Common myeloid progenitor, CD34-positive (primary cell): ENCODE measurements at regions not wholly inside any gene's neighbourhood (a gene's known extent, or its start where the extent isn't known, plus 50 kb on each side); places are given as distances from the start of the nearest gene placed in this dataset.

ENCODE experiments used
- CTCF ChIA-PET: fragments of 350-600 bp; sonication (Branson Sonifier 250); formaldehyde crosslinking; loops from one replicate; lab custom pipeline; 2021; ENCODE audit warnings: antibody characterized with exemption; lab: Charles Lee
- POLR2A ChIA-PET: fragments of 350-600 bp; sonication (Branson Sonifier 250); formaldehyde crosslinking; loops from one replicate; lab custom pipeline; 2021; ENCODE audit warnings: antibody characterized with exemption; lab: Charles Lee
- DNase-seq, 3 donors: peaks; one replicate each; pipeline versions ENCODE4 v3.0.0 to v3.0.0-alpha.2; 2013
- H3K27ac ChIP-seq, 2 experiments: 1 replicate in 1 of 2; 2 replicates in 1 of 2; pipeline ENCODE4 v1.7.0; 2013; ENCODE audit warnings: inconsistent platforms in 2 of 2, low read length in 2 of 2, mild to moderate bottlenecking in 2 of 2, low read depth in 1 of 2, moderate library complexity in 1 of 2; ENCODE audit not compliant: severe bottlenecking in 2 of 2, insufficient read depth in 1 of 2, poor library complexity in 1 of 2
- H3K27me3 ChIP-seq, 5 experiments: replicated peaks in 2 of 5; 1 replicate in 3 of 5; 2 replicates in 2 of 5; pipeline versions ENCODE4 v1.6.1 to v1.7.0; 2013; ENCODE audit warnings: low read length in 4 of 5, mild to moderate bottlenecking in 2 of 5, moderate library complexity in 2 of 5, inconsistent platforms in 1 of 5; ENCODE audit not compliant: insufficient read depth in 5 of 5, control insufficient read depth in 4 of 5
- H3K36me3 ChIP-seq, 4 experiments: 1 replicate in 2 of 4; 2 replicates in 2 of 4; pipeline versions ENCODE4 v1.6.1 to v1.7.0; 2013; ENCODE audit warnings: low read length in 3 of 4, control low read depth in 1 of 4, mild to moderate bottlenecking in 1 of 4; ENCODE audit not compliant: control insufficient read depth in 4 of 4, insufficient read depth in 4 of 4
- H3K4me1 ChIP-seq, 4 experiments: 1 replicate in 3 of 4; 2 replicates in 1 of 4; pipeline versions ENCODE4 v1.6.1 to v1.7.1; 2013; ENCODE audit warnings: low read length in 3 of 4, mild to moderate bottlenecking in 3 of 4, control low read depth in 1 of 4, inconsistent platforms in 1 of 4, moderate library complexity in 1 of 4; ENCODE audit not compliant: control insufficient read depth in 4 of 4, insufficient read depth in 4 of 4; ENCODE audit errors: control extremely low read depth in 1 of 4
- H3K4me3 ChIP-seq, 7 experiments: 1 replicate in 4 of 7; 2 replicates in 3 of 7; pipeline versions ENCODE4 v1.5.1 to v1.7.0; 2013; ENCODE audit warnings: mild to moderate bottlenecking in 7 of 7, low read length in 6 of 7, moderate library complexity in 6 of 7, inconsistent platforms in 2 of 7, low read depth in 2 of 7, control low read depth in 1 of 7; ENCODE audit not compliant: insufficient read depth in 4 of 7, control insufficient read depth in 1 of 7; ENCODE audit errors: extremely low read depth in 1 of 7
- H3K9me3 ChIP-seq, 5 experiments: 1 replicate in 4 of 5; 2 replicates in 1 of 5; pipeline versions ENCODE4 v1.6.1 to v1.7.1; 2013; ENCODE audit warnings: low read length in 4 of 5, mild to moderate bottlenecking in 2 of 5, inconsistent platforms in 1 of 5, low read depth in 1 of 5, moderate library complexity in 1 of 5; ENCODE audit not compliant: control insufficient read depth in 4 of 5, insufficient read depth in 2 of 5; ENCODE audit errors: control extremely low read depth in 1 of 5
- WGBS: methylation state at CpG from one replicate; pipeline ENCODE4 v1.1.5; 2013; ENCODE audit not compliant: insufficient coverage; 5-methylcytosine and 5-hydroxymethylcytosine counted together

DNA sequence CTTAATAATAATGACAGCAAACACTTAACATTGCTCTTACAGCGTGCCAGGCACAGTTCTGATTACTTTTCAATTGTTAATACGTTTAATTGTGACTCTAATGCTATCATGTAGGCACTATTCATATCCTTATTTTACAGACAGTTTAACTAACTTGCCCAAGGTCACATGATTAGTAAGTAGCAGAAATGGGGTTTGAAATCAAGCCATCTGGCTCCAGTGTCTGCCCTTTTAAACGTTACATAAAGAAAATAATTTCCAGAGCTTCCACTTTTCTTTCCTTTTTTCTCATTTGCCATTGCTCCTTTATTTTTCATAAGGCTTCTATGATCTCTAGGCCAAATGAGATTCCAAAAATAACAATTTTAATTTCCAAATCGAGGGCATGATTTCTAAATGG, 50.6 kb upstream of the IKZF2 start:
- Histone ChIP-seq H3K36me3 (no peaks in the 10 kb centered on the region), H3K27ac (no peak overlapping the region), H3K4me1 (no peaks in the 10 kb centered on the region), H3K4me3 (no peak overlapping the region), H3K27me3 (no peaks in the 10 kb centered on the region), H3K9me3 (no peaks in the 10 kb centered on the region)
- no peak for DNase-seq
- CTCF ChIA-PET: no interaction called here
- 50% methylated on average over 1 of the region's 4 CpGs for WGBS
- POLR2A ChIA-PET: no interaction called here

DNA sequence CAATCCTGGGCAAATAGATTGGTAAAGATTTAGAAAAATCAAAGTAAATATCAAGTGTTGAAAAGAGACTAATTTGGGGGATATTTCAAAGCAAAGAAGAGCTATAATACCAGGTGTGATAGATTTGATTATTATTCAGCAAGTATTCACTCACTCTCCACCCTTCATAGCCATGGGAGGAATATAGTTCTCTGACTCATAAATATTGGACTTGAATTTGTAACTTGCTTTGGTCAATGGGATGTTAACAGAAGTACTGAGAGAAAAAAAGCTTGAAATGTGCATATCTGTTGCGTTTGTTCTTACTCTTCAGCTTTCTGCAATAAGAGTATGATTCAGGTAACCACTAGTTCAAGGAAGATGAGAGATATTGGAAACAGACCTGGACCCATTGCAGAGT, 54.5 kb upstream of the IKZF2 start:
- no peak overlapping the region for H3K27ac ChIP-seq
- no peaks in the 10 kb centered on the region for H3K27me3 ChIP-seq
- H3K9me3 ChIP-seq: no peaks in the 10 kb centered on the region
- no peak for DNase-seq
- no peaks in the 10 kb centered on the region for H3K36me3 ChIP-seq
- no peaks in the 10 kb centered on the region for H3K4me1 ChIP-seq
- CTCF ChIA-PET: no interaction called here
- H3K4me3 ChIP-seq: no peak overlapping the region
- POLR2A ChIA-PET: no interaction called here
- WGBS: 100% methylated on average over 1 of the region's 1 CpG

DNA sequence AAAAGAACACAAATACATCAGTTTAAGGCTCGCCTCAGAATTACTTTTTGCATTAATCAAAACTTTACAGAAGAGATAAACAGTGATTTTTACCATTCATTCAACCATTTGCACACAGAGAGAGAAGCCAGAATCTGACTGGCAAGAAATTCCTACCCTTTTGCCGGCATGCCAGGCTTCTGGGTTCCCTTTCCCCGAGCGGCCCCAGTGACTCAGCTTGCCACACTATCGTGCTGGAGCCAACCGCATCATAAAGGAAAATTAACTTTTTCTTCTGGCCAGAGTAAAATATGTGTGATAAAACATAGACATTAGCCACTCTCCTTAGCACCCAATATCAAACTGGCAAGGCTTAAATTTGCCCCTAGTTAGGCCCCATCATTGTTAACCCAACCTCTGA, 61.8 kb upstream of the IKZF2 start:
- WGBS: no CpG with 5 or more reads among the region's 6 CpGs
- no peaks in the 10 kb centered on the region for H3K9me3 ChIP-seq
- H3K36me3 ChIP-seq: no peaks in the 10 kb centered on the region
- no peak for DNase-seq
- no peak overlapping the region for H3K27ac ChIP-seq
- no peak overlapping the region for H3K4me3 ChIP-seq
- ChIA-PET CTCF (no interaction called here), POLR2A (no interaction called here)
- H3K4me1 ChIP-seq: no peaks in the 10 kb centered on the region
- no peaks in the 10 kb centered on the region for H3K27me3 ChIP-seq

DNA sequence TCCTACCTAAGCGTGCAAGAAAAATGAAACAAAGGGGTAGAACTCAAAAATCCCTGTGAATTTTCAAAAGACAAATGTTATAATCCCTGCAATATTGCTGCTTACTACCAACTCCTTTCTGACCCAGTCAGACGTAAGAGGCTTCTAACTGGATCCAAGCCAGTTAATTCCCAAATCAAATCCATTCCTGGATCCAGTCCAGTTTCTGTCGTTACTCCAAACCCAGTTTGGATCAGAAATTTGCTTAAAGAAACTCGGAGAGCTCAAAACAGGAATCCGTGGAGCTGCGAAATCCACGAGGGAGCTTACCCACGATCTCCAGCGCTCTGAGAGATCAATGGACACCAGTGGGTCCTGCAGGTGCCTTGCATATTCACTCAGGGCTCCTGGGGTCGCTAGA, 62.8 kb upstream of the IKZF2 start:
- ChIA-PET POLR2A (no interaction called here), CTCF (interaction anchor here (0.9 to 1.0 kb wide), 2 partner anchors 10 to 847 kb away, joined by 3 read pairs; no protein-coding TSS in a partner anchor)
- H3K9me3 ChIP-seq: no peaks in the 10 kb centered on the region
- H3K36me3 ChIP-seq: no peaks in the 10 kb centered on the region
- no peaks in the 10 kb centered on the region for H3K27me3 ChIP-seq
- no peak overlapping the region for H3K4me3 ChIP-seq
- H3K27ac ChIP-seq: no peak overlapping the region
- WGBS: 92% methylated on average over 9 of the region's 10 CpGs
- H3K4me1 ChIP-seq: no peaks in the 10 kb centered on the region
- no peak for DNase-seq

DNA sequence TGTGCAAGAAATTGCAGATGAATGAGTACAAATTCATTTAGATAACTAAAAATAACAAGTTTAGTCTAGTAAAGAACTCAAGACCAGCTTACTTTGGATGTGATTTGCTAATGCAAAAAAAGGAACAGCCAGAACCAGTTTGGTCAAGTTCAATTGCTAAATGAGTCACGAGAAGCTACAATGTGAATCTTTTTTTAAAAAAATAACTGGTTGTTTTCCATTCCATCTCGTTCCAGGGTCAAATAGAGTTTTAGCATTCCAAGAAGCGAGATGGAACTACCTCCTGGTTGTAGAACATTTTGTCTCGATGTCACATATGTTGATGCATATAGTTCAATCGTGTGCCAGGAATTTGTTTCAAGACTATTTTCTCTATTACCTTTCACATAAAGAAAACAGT, 65.0 kb upstream of the IKZF2 start:
- Histone ChIP-seq H3K27ac (no peak overlapping the region), H3K4me3 (no peak overlapping the region), H3K4me1 (no peaks in the 10 kb centered on the region), H3K36me3 (no peaks in the 10 kb centered on the region), H3K9me3 (no peaks in the 10 kb centered on the region), H3K27me3 (no peaks in the 10 kb centered on the region)
- POLR2A ChIA-PET: no interaction called here
- WGBS: 86% methylated on average over 3 of the region's 5 CpGs
- DNase-seq: no peak
- CTCF ChIA-PET: interaction anchor here (1.7 kb wide), 1 partner anchor 37 kb away, joined by 3 read pairs; no protein-coding TSS in a partner anchor

DNA sequence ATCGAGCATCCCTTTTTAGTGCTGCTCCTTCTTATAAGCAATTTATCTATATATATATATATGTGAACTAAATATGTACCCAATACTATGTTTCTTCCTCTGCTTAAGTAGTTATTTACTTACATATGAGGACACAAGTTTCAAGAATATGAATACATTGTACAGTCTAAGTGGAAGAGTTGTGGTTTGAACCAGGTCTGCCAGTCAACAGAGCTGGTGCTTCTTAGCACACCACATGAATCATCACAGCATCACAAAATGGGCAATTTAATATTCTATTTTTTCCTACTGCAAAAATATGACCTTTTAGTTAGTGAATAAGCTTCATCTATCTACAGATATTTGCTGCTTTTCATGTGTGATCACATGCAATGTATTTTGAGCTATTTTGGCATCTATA, 64.4 kb upstream of the SPAG16 start:
- CTCF ChIA-PET: no interaction called here
- WGBS: no CpG with 5 or more reads among the region's 1 CpG

DNA sequence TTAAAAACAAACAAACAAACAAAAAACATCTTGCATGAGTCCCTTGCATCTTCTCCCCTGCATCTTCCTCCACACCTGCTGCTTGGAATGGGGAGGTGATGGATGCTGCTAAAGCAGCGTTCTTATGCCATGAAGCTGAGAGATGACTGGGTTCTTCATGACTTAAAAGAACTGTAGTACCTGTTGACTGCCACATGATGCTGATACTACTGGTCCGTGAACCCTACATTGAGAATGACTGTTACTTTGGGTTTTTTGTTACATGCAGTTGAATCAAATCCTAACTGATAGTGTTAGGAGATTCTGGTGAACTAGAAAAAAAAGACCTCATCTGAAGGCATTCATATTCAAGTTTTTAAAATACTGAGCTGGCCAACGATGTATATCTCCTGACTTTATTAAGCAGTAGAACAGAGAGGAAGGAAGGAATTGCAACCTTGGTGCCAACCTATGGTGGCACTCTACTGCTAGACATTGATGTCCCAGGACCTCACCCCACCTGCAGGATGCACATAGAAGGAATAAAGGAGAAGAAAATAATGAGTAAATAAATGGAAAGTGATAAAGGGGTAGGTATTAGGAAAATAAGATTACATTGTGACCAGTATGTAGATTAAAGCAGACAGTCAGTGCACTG, 63.2 kb upstream of the SPAG16 start:
- Histone ChIP-seq H3K4me1 (no peaks in the 10 kb centered on the region), H3K27me3 (no peaks in the 10 kb centered on the region), H3K27ac (no peak overlapping the region), H3K36me3 (no peaks in the 10 kb centered on the region), H3K4me3 (no peak overlapping the region), H3K9me3 (no peaks in the 10 kb centered on the region)
- DNase-seq: no peak
- 100% methylated on average over 3 of the region's 3 CpGs for WGBS
- CTCF ChIA-PET: no interaction called here
- POLR2A ChIA-PET: no interaction called here

More for the DNA sequence above, 64.4 kb upstream of the SPAG16 start:
- Histone ChIP-seq H3K27me3 (no peaks in the 10 kb centered on the region), H3K4me3 (no peak overlapping the region), H3K27ac (no peak overlapping the region), H3K36me3 (no peaks in the 10 kb centered on the region), H3K4me1 (no peaks in the 10 kb centered on the region), H3K9me3 (no peaks in the 10 kb centered on the region)
- no peak for DNase-seq
- POLR2A ChIA-PET: no interaction called here
